Fibroblast of skin of abdomen (primary cell): ENCODE measurements at regions not wholly inside any gene's neighbourhood (a gene's known extent, or its start where the extent isn't known, plus 50 kb on each side); places are given as distances from the start of the nearest gene placed in this dataset.
A peak's percentile ranks its signal among the peaks of the same experiment; 100 is the strongest.

Experiments used
- DNase-seq: peaks from one replicate; pipeline ENCODE4 v3.0.0-alpha.2; 2013

- DNase-seq: no peak
Measured at GRCh38 chr15:92224843-92225242, 168.8 kb upstream of the ST8SIA2 start.

- peak; percentile 5 for DNase-seq
Measured at GRCh38 chr15:92226020-92226612, 167.6 kb upstream of the ST8SIA2 start.

- no peak for DNase-seq
Measured at GRCh38 chr15:92228830-92229229, 164.9 kb upstream of the ST8SIA2 start.

- DNase-seq: no peak
Measured at GRCh38 chr15:92231461-92231860, 162.2 kb upstream of the ST8SIA2 start.

- DNase-seq: no peak
Measured at GRCh38 chr15:92232317-92232716, 161.4 kb upstream of the ST8SIA2 start.

GRCh38 chr15:92232876-92233275, 160.8 kb upstream of the ST8SIA2 start:
- no peak for DNase-seq

- no peak for DNase-seq
Measured at GRCh38 chr15:92243227-92243626, 150.5 kb upstream of the ST8SIA2 start.

GRCh38 chr15:92244703-92245102, 149.0 kb upstream of the ST8SIA2 start:
- DNase-seq: no peak

- DNase-seq: no peak
Measured at GRCh38 chr15:92247649-92248242, 145.9 kb upstream of the ST8SIA2 start.

GRCh38 chr15:92266796-92267685, 126.6 kb upstream of the ST8SIA2 start:
- no peak for DNase-seq

GRCh38 chr15:92268900-92269299, 124.8 kb upstream of the ST8SIA2 start:
- no peak for DNase-seq

- DNase-seq: no peak
Measured at GRCh38 chr15:92271179-92271578, 122.5 kb upstream of the ST8SIA2 start.

GRCh38 chr15:92272106-92272505, 121.6 kb upstream of the ST8SIA2 start:
- DNase-seq: no peak

- DNase-seq: no peak
Measured at GRCh38 chr15:92273286-92273685, 120.4 kb upstream of the ST8SIA2 start.

- DNase-seq: no peak
Measured at GRCh38 chr15:92273723-92274122, 120.0 kb upstream of the ST8SIA2 start.

- peak; percentile 8 for DNase-seq
Measured at GRCh38 chr15:92277776-92278175, 115.9 kb upstream of the ST8SIA2 start.

GRCh38 chr15:92283813-92284212, 109.9 kb upstream of the ST8SIA2 start:
- no peak for DNase-seq

GRCh38 chr15:92288755-92289154, 104.9 kb upstream of the ST8SIA2 start:
- no peak for DNase-seq

- DNase-seq: no peak
Measured at GRCh38 chr15:92289733-92290132, 103.9 kb upstream of the ST8SIA2 start.

- no peak for DNase-seq
Measured at GRCh38 chr15:92290359-92290992, 103.2 kb upstream of the ST8SIA2 start.

- no peak for DNase-seq
Measured at GRCh38 chr15:92291900-92292299, 101.8 kb upstream of the ST8SIA2 start.

- no peak for DNase-seq
Measured at GRCh38 chr15:92294759-92295158, 98.9 kb upstream of the ST8SIA2 start.
